Mammary epithelial cell (primary cell): ENCODE measurements at regions not wholly inside any gene's neighbourhood (a gene's known extent, or its start where the extent isn't known, plus 50 kb on each side); places are given as distances from the start of the nearest gene placed in this dataset.

ENCODE experiments used
- EZH2 ChIP-seq: IDR thresholded peaks from 2 replicates; pipeline ENCODE4 v1.6.1; 2012; ENCODE audit warnings: low read length, inconsistent platforms, borderline replicate concordance
- TF ChIP-seq, protein P1 (sequence below), 2 donors: IDR thresholded peaks in 1 of 2; conservative IDR thresholded peaks in 1 of 2; 2 replicates each; pipeline ENCODE4 v1.5.1; 2011 to 2012; ENCODE audit warnings: inconsistent platforms in 2 of 2, low read length in 2 of 2, mild to moderate bottlenecking in 2 of 2, control low read depth in 1 of 2, low read depth in 1 of 2; ENCODE audit not compliant: insufficient read depth in 1 of 2; ENCODE audit errors: extremely low read depth in 1 of 2

- TF ChIP-seq, protein P1, sequence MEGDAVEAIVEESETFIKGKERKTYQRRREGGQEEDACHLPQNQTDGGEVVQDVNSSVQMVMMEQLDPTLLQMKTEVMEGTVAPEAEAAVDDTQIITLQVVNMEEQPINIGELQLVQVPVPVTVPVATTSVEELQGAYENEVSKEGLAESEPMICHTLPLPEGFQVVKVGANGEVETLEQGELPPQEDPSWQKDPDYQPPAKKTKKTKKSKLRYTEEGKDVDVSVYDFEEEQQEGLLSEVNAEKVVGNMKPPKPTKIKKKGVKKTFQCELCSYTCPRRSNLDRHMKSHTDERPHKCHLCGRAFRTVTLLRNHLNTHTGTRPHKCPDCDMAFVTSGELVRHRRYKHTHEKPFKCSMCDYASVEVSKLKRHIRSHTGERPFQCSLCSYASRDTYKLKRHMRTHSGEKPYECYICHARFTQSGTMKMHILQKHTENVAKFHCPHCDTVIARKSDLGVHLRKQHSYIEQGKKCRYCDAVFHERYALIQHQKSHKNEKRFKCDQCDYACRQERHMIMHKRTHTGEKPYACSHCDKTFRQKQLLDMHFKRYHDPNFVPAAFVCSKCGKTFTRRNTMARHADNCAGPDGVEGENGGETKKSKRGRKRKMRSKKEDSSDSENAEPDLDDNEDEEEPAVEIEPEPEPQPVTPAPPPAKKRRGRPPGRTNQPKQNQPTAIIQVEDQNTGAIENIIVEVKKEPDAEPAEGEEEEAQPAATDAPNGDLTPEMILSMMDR (conservative IDR thresholded peaks at IDR 0.05 in 1 of 2, IDR thresholded peaks at IDR 0.05 in 1 of 2; ENCODE audit: extremely low read depth in 1 of 2, insufficient read depth in 1 of 2, low read depth in 1 of 2, low read length in 2 of 2): no peak
- TF ChIP-seq EZH2: no peak
These were observed 943.8 kb downstream of the TYW1 start for GRCh38 chr7:67940400-67940799.
